SIG-M5 treated with dmso at 0.1 percent for 504 hours (cell line): ENCODE measurements at regions not wholly inside any gene's neighbourhood (a gene's known extent, or its start where the extent isn't known, plus 50 kb on each side); places are given as distances from the start of the nearest gene placed in this dataset.

Experiments used
- DNase-seq: peaks from one replicate; lab custom pipeline; 2025; ENCODE audit not compliant: unreplicated experiment; lab: John Stamatoyannopoulos, UW

- DNase-seq, result peak; percentile 9
Measured at GRCh38 chr1:218705911-218706893, 361.1 kb downstream of the TGFB2 start.

DNA sequence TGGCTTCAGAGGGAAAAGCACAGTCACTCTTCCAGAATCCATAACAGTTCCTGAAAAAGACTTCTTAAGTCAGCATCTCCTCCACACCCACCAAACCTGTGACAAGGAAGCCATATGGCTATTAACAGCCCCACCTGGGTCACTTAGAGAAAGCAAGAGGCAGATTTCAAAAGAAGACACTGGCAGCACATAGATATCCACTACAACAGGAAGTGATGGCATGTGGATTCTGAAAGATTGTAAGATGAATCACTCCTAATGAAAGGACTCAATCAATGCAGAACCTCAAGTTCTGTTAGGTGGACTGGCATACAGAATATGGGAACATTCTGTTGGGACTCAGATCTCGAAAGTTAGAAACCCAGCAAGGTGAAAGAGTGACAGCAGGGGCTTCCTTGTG lies 365.9 kb downstream of the TGFB2 start:
- no peak for DNase-seq

- no peak for DNase-seq
Measured at GRCh38 chr1:218711884-218712674, 366.9 kb downstream of the TGFB2 start.

- no peak for DNase-seq
Measured at GRCh38 chr1:218712677-218713076, 367.5 kb downstream of the TGFB2 start.

- DNase-seq, result no peak
Measured at GRCh38 chr1:218715961-218716669, 371.0 kb downstream of the TGFB2 start.

GRCh38 chr1:218717575-218717974 lies 372.4 kb downstream of the TGFB2 start:
- no peak for DNase-seq

DNA sequence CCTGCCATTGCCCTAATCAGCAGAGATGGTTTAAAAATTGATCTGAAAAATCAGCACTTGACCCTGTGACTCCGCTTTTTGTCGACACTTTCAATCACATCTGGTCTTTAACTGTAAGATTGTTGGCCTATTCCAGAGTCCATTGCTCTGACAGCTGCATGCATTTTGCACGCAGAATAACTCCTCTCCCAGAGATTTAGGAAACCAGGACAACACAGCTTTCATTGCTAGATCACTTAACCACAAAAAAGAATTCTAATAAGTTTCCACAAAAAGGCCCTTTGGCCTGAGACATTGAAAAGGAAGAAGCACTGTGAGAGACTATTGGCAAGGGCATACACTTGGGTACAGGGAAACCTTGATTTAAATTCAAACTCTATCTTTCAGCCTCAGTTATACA lies 373.1 kb downstream of the TGFB2 start:
- no peak for DNase-seq

GRCh38 chr1:218718977-218719376 lies 373.8 kb downstream of the TGFB2 start:
- no peak for DNase-seq

DNA sequence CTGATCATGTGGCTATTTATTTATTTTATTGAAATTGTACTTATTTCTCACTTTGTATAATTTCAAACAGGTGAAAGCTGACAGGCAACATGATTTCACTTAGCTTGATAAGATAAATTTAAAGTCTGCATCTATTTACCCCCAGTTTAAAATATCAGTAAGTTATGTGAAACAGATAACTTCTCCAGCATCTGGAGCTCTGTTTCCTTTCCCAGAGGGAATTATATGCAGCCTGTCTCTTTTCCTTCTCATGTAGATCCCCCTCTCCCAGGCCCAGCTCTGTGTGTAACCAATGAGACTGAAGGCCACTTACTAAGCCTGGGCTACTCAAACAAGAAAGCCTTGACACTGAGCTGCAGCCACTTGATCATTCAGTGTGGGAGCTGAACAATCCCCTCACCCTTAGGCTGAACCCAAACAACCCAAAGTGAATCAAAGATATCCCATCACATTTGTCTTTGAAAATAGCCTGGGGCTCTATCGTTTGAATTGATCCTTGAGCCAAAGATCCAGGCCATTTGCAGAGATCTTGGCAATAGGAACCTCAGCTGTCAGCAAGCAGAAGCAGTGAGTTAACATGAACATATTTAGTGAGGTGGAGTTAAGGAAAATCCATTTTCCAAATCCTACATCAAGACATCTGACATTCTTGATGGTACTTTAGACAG lies 383.9 kb downstream of the TGFB2 start:
- no peak for DNase-seq

DNA sequence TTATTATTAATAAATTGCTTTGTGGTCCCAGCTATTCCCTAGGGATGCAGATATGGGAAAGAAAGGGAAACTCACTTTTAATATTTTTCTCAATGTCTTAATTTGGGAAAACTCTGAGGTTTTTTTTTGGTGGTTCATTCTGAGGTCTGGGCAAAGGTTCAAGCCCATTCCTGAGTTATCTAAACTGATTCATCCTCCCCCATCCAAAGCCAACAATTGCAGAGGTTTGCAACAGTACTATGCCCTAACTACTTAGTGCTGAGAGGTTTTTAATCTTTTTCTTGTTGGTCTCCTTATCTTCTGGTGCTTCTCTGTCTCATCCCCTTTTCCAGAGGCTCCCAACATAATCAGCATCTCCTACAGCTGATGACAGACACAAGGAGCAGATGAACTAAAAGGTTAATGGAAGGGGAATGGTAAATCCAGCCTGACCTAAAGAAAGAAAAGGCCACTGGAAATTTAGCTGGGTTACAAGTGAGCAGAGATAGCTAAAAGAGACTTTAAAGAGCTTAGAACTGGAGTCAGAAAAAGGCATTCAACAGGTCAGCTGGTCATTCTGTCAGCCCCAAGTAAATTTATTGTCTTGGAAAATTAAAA lies 390.4 kb downstream of the TGFB2 start:
- no peak for DNase-seq

DNA sequence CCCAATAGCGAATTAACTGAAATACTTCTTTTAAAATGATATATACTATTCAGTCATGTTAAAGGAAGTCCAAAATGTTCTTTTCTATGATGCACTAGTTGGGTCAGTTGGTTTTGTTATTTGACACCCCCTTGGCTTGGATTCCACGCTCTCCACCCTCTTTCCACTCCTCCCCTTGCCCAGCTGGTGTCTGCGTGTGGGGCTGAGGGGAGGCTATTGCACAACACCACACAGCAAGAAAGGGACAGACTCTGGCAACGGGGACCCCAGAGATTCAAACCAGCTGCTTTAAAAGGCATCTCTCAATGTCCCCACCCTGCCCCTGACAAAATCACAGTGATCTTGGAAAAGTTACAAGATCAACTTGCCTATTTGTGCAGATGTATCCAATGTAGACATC lies 394.3 kb downstream of the TGFB2 start:
- DNase-seq, result no peak

DNA sequence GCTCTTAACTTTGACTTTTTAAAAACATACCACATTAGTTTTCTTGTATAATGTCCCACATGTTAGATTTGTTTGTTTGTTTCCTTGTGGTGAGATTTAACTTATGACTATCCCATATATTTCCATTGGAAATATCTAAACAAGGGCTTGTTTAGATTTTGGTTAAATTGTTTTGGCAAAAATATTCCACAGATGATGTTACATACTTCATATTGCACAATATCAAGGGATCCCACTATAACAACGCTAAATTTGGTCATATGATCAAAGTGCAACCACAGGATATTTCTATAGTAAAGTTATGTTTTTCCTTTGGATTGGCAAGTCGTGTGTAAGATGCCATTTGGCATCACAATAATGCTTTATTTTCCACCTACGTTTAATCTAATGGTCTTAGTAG lies 396.7 kb downstream of the TGFB2 start:
- DNase-seq, result no peak

DNA sequence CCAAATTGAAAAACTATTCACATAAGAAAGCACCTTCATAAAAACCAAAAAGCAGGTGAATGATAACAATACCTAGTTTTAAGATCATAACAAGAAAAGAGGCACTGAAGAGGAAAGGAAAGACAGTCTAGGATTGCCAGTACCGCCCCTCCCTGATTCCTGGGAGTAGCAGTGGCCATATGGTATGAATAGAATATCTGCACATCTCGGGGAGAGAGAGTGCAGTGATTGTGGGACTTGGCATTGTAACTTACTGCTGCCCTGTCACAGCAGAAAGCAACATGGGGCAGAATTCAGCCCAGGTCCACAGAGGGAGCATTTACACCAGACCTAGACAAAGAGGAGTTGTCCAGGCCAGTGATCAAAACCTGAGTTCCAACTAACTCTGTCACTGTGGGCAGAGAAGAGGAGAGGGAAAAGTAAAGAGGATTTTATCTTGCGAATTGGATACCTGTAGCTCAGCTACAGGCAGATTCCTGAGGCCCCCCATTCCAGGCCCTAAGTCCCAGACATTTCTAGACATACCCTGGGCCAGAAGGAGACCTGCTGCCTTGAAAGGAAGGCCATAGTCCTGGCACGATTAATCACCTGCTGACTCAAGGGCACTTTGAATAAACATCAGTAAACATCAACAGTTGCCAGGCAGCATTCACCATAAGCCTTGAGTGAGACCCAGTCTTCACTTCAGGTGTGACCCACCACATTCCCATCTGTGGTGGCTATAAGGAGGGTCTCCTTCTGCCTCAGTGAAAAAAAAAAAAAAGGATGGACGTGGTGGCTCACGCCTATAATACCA lies 397.5 kb downstream of the TGFB2 start:
- DNase-seq, result no peak

- no peak for DNase-seq
Measured at GRCh38 chr1:218743861-218744505, 398.8 kb downstream of the TGFB2 start.

GRCh38 chr1:218748071-218748470 lies 402.9 kb downstream of the TGFB2 start:
- DNase-seq, result no peak

DNA sequence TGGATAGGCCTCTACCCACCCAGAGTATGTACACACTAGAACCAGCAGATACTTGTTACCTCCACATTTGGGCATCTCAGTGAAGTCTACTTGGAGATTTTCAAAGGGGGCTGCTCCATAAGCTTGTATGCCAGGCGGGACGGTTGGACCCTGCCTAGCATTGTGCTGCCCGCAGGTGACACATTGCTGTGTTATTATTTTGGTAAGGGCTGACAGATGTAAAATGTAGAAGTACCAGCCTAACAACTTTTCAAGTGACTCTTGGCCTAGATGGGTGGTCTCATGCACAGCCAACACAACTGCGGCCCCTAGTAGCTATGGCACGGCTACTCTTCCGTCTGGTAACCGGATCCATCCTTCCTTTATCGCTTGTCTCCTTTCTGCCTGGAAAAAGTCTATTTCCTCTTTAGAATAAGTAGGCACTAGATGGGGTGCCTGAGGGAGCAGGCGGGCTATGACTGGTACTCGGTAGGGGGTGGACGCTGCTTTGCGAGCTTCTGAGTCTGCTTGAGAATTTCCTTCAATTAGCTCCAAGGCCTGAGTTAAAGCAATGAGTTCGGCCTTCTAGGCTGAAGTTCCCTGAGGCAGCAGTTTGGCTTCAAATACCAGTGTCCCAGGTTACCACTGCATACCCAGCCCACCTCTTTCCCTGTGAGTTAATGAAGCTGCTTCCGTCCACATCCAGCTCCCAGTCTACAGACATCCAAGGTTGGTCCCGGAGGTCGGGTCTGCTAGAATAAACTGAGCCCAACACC lies 405.3 kb downstream of the TGFB2 start:
- DNase-seq, result no peak

GRCh38 chr1:218751208-218751948 lies 406.2 kb downstream of the TGFB2 start:
- no peak for DNase-seq

DNA sequence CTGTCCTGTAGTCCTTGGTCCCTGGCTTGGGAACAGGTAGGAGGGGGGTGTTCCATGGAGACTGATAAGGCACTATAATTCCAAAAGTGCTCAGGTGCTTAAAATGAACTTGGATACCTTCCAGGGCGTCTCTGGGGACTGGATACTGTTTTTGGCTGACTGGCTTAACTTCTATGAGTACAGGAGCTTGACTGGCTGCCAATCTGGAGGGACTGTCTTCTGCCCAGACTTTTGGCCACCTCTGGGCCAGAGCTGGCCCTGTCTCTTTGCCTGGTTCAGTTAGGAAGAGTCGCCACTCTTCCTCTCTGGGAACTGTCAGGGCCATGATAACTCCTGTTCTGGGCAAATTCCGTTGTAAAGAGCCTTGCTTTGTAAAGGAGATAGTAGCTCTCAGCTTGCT lies 407.0 kb downstream of the TGFB2 start:
- DNase-seq, result no peak
